T47D (cell line): ENCODE measurements at regions not wholly inside any gene's neighbourhood (a gene's known extent, or its start where the extent isn't known, plus 50 kb on each side); places are given as distances from the start of the nearest gene placed in this dataset.

ENCODE experiments used
- DNase-seq, 2 experiments: peaks; one replicate each; pipeline versions ENCODE4 v3.0.0 to v3.0.0-alpha.2; 2011 to 2012; ENCODE audit warnings: low read depth in 1 of 2, low spot score in 1 of 2
- JUND ChIP-seq: IDR thresholded peaks from 2 replicates; pipeline ENCODE4 v1.6.1; 2012; ENCODE audit warnings: low read depth
- in situ Hi-C: cut with HindIII; loops from 2 replicates; pipeline ENCODE4 v1.10.0; 2016; ENCODE audit warnings: low sequenced_read_pairs, low pct_unique_long_range_greater_than_20kb

GRCh38 chr13:64925284-64925683 is 2304.9 kb downstream of the PCDH9 start:
- DNase-seq: peak in 1 of 2 experiments; percentile 49
- TF ChIP-seq JUND: no peak
- in situ Hi-C loops: no loop called here

- no peak for DNase-seq
- TF ChIP-seq JUND: no peak
- in situ Hi-C loops: no loop called here
Measured at GRCh38 chr13:64924401-64924800, 2305.7 kb downstream of the PCDH9 start.

GRCh38 chr13:64917566-64917965 is 2312.6 kb downstream of the PCDH9 start:
- DNase-seq: no peak
- TF ChIP-seq JUND: no peak
- in situ Hi-C loops: no loop called here

- TF ChIP-seq JUND: no peak
- no peak for DNase-seq
- in situ Hi-C loops: no loop called here
Measured at GRCh38 chr13:64912141-64912540, 2318.0 kb downstream of the PCDH9 start.

GRCh38 chr13:64910096-64910495 is 2320.0 kb downstream of the PCDH9 start:
- DNase-seq: no peak
- TF ChIP-seq JUND: no peak
- in situ Hi-C loops: no loop called here

- in situ Hi-C loops: no loop called here
- DNase-seq: no peak
- no peak for TF ChIP-seq JUND
Measured at GRCh38 chr13:64909184-64909583, 2321.0 kb downstream of the PCDH9 start.

- DNase-seq: no peak
- in situ Hi-C loops: no loop called here
- TF ChIP-seq JUND: no peak
Measured at GRCh38 chr13:64900039-64900438, 2330.1 kb downstream of the PCDH9 start.

- DNase-seq: peak in 1 of 2 experiments; percentile 7
- in situ Hi-C loops: no loop called here
- no peak for TF ChIP-seq JUND
Measured at GRCh38 chr13:64884976-64885375, 2345.2 kb downstream of the PCDH9 start.

GRCh38 chr13:64877176-64877575 is 2353.0 kb downstream of the PCDH9 start:
- no peak for TF ChIP-seq JUND
- no peak for DNase-seq
- in situ Hi-C loops: no loop called here

- no peak for DNase-seq
- no peak for TF ChIP-seq JUND
- in situ Hi-C loops: no loop called here
Measured at GRCh38 chr13:64871742-64872141, 2358.4 kb downstream of the PCDH9 start.

GRCh38 chr13:64869539-64869938 is 2360.6 kb downstream of the PCDH9 start:
- DNase-seq: no peak
- TF ChIP-seq JUND: no peak
- in situ Hi-C loops: no loop called here

GRCh38 chr13:64867856-64868255 is 2362.3 kb downstream of the PCDH9 start:
- in situ Hi-C loops: no loop called here
- no peak for DNase-seq
- TF ChIP-seq JUND: no peak

- DNase-seq: no peak
- in situ Hi-C loops: no loop called here
- no peak for TF ChIP-seq JUND
Measured at GRCh38 chr13:64866331-64866730, 2363.8 kb downstream of the PCDH9 start.

- in situ Hi-C loops: no loop called here
- DNase-seq: no peak
- TF ChIP-seq JUND: no peak
Measured at GRCh38 chr13:64855506-64855905, 2374.6 kb downstream of the PCDH9 start.

- no peak for DNase-seq
- no peak for TF ChIP-seq JUND
- in situ Hi-C loops: no loop called here
Measured at GRCh38 chr13:64850017-64850416, 2380.1 kb downstream of the PCDH9 start.
